Upper lobe of left lung (tissue), 6 donors: ENCODE measurements at regions not wholly inside any gene's neighbourhood (a gene's known extent, or its start where the extent isn't known, plus 50 kb on each side); places are given as distances from the start of the nearest gene placed in this dataset.
A peak's percentile ranks its signal among the peaks of the same experiment; 100 is the strongest.
"Not testable (repeated sequence)": the region's sequence is repeated elsewhere in the genome, so short reads cannot be mapped to it uniquely, and the experiment has no call there.

ENCODE experiments used
- ATAC-seq, 2 donors: fragments of 200-7000 bp; cut with Tn5 transposase; one replicate each; pipeline ENCODE4 v1.9.1; 2022; ENCODE audit warnings: mild to moderate bottlenecking in 2 of 2, moderate library complexity in 2 of 2; ENCODE audit not compliant: low FRiP score in 2 of 2
- DNase-seq, 2 donors: peaks; one replicate each; pipeline ENCODE4 v3.0.0-alpha.2; 2019 to 2020
- H3K27ac ChIP-seq, 4 donors: fragments of 200-600 bp; sonication (generic); one replicate each; pipeline ENCODE4 v1.5.1; 2016 to 2019
- H3K27me3 ChIP-seq, 4 donors: fragments of 200-600 bp; sonication (generic); one replicate each; pipeline ENCODE4 v1.5.1; 2017 to 2019
- H3K36me3 ChIP-seq, 4 donors: fragments of 200-600 bp; sonication (generic); one replicate each; pipeline ENCODE4 v1.5.1; 2016 to 2019
- H3K4me1 ChIP-seq, 4 donors: fragments of 200-600 bp; sonication (generic); one replicate each; pipeline ENCODE4 v1.5.1; 2018 to 2019
- H3K4me3 ChIP-seq, 4 donors: fragments of 200-600 bp; sonication (generic); one replicate each; pipeline ENCODE4 v1.5.1; 2017 to 2019; ENCODE audit warnings: mild to moderate bottlenecking in 2 of 4, moderate library complexity in 1 of 4
- H3K9me3 ChIP-seq, 4 donors: fragments of 200-600 bp; sonication (generic); one replicate each; pipeline ENCODE4 v1.5.1; 2018 to 2019
- WGBS, 2 donors: methylation state at CpG; one replicate each; pipeline ENCODE4 v1.1.5; 2017 to 2018; 5-methylcytosine and 5-hydroxymethylcytosine counted together
- donor health status: DM: no; HTN: no; CAD: no; lungs with moderate emphysema.
- donor health status: DM: no; HTN: yes; CAD: no; lungs with severe emphysema.

GRCh38 chr7:150033711-150034110 is 159.9 kb downstream of the ATP6V0E2 start:
- not testable (repeated sequence) for H3K4me1 ChIP-seq, H3K27ac ChIP-seq, H3K27me3 ChIP-seq, ATAC-seq, H3K9me3 ChIP-seq, H3K36me3 ChIP-seq, H3K4me3 ChIP-seq
- peak in 1 of 2 donors; percentile 58 for DNase-seq
- 90% methylated on average over 2 of the region's 23 CpGs; no CpG with 5 or more reads in 1 of the 2 donors for WGBS, 2 donors

- not testable (repeated sequence) for H3K4me1 ChIP-seq, H3K36me3 ChIP-seq, H3K4me3 ChIP-seq, H3K27me3 ChIP-seq, H3K27ac ChIP-seq, H3K9me3 ChIP-seq, ATAC-seq
- 100% methylated on average over 1 to 12 of the region's 21 CpGs for WGBS, 2 donors
- DNase-seq: peak in 1 of 2 donors; percentile 56
Observed at GRCh38 chr7:150035769-150036168, 162.0 kb downstream of the ATP6V0E2 start.

- H3K9me3 ChIP-seq, H3K4me3 ChIP-seq, H3K4me1 ChIP-seq, H3K27ac ChIP-seq, H3K36me3 ChIP-seq, ATAC-seq, H3K27me3 ChIP-seq: not testable (repeated sequence)
- DNase-seq: peak in 1 of 2 donors; percentile 77
- WGBS, 2 donors: no CpG with 5 or more reads among the region's 16 CpGs
Observed at GRCh38 chr7:150039061-150039460, 165.3 kb downstream of the ATP6V0E2 start.

- H3K27me3 ChIP-seq, H3K4me3 ChIP-seq, H3K9me3 ChIP-seq, ATAC-seq, H3K36me3 ChIP-seq, H3K4me1 ChIP-seq, H3K27ac ChIP-seq: not testable (repeated sequence)
- DNase-seq: peak in 1 of 2 donors; percentile 51
- 70 to 100% methylated on average over 1 to 6 of the region's 20 CpGs for WGBS, 2 donors
Observed at GRCh38 chr7:150042281-150042680, 168.5 kb downstream of the ATP6V0E2 start.

- H3K36me3 ChIP-seq, H3K27ac ChIP-seq, H3K9me3 ChIP-seq, ATAC-seq, H3K27me3 ChIP-seq, DNase-seq, H3K4me3 ChIP-seq: not testable (repeated sequence)
- H3K4me1 ChIP-seq: peaks cover 6 to 22% (median 11%) of the 10 kb centered on the region in 4 donors
- 23 to 26% methylated on average over 7 of the region's 7 CpGs for WGBS, 2 donors
Observed at GRCh38 chr7:150044771-150045170, 171.0 kb downstream of the ATP6V0E2 start.

- peaks cover 6 to 22% (median 11%) of the 10 kb centered on the region in 4 donors for H3K4me1 ChIP-seq
- not testable (repeated sequence) for H3K4me3 ChIP-seq, H3K9me3 ChIP-seq, DNase-seq, H3K27me3 ChIP-seq, H3K27ac ChIP-seq, ATAC-seq, H3K36me3 ChIP-seq
- 13 to 26% methylated on average over 2 of the region's 2 CpGs for WGBS, 2 donors
Observed at GRCh38 chr7:150045596-150045995, 171.8 kb downstream of the ATP6V0E2 start.

GRCh38 chr7:150046290-150047194 is 172.8 kb downstream of the ATP6V0E2 start:
- H3K9me3 ChIP-seq, DNase-seq, H3K27me3 ChIP-seq, H3K36me3 ChIP-seq, H3K4me3 ChIP-seq, H3K27ac ChIP-seq, ATAC-seq: not testable (repeated sequence)
- 30 to 35% methylated on average over 9 to 10 of the region's 17 CpGs for WGBS, 2 donors
- H3K4me1 ChIP-seq: peaks cover 6 to 22% (median 11%) of the 10 kb centered on the region in 4 donors

GRCh38 chr7:150047329-150047728 is 173.6 kb downstream of the ATP6V0E2 start:
- peak in 1 of 2 donors; percentile 86 for DNase-seq
- H3K27ac ChIP-seq, H3K36me3 ChIP-seq, H3K27me3 ChIP-seq, ATAC-seq, H3K9me3 ChIP-seq: not testable (repeated sequence)
- WGBS, 2 donors: 0 to 3% methylated on average over 4 to 6 of the region's 57 CpGs
- Histone ChIP-seq H3K4me1 (peaks cover 6 to 22% (median 11%) of the 10 kb centered on the region in 4 donors), H3K4me3 (peak overlapping the region in 3 of 4 donors; percentile 25 to 57 (median 38))

- Histone ChIP-seq H3K4me3 (peak overlapping the region in 3 of 4 donors; percentile 38 to 57 (median 48)), H3K4me1 (peaks cover 6 to 22% (median 11%) of the 10 kb centered on the region in 4 donors)
- H3K27me3 ChIP-seq, H3K9me3 ChIP-seq, ATAC-seq, H3K36me3 ChIP-seq, H3K27ac ChIP-seq: not testable (repeated sequence)
- 1 to 2% methylated on average over 22 to 30 of the region's 31 CpGs for WGBS, 2 donors
- DNase-seq: peak in 1 of 2 donors; percentile 84
Observed at GRCh38 chr7:150047772-150048171, 174.0 kb downstream of the ATP6V0E2 start.

GRCh38 chr7:150048244-150049011 is 174.7 kb downstream of the ATP6V0E2 start:
- WGBS, 2 donors: 0% methylated on average over 5 to 10 of the region's 79 CpGs
- H3K4me1 ChIP-seq: peaks cover 6 to 22% (median 11%) of the 10 kb centered on the region in 4 donors
- H3K27ac ChIP-seq, H3K36me3 ChIP-seq, H3K27me3 ChIP-seq, H3K9me3 ChIP-seq: not testable (repeated sequence)
- DNase-seq (peak in 1 of 2 donors; percentile 82), ATAC-seq (peak; percentile 5 to 31)
- peak overlapping the region; percentile 14 to 57 (median 43) for H3K4me3 ChIP-seq
